Breast epithelium (tissue), 3 donors: ENCODE measurements at regions not wholly inside any gene's neighbourhood (a gene's known extent, or its start where the extent isn't known, plus 50 kb on each side); places are given as distances from the start of the nearest gene placed in this dataset.

Experiments
- CTCF ChIP-seq, 3 donors: fragments of 450-650 bp; IDR thresholded peaks; one replicate each; pipeline ENCODE4 v1.5.1; 2016 to 2017; ENCODE audit warnings: antibody characterized with exemption in 3 of 3, mild to moderate bottlenecking in 3 of 3, moderate library complexity in 3 of 3
- POLR2AphosphoS5 ChIP-seq, 3 donors: sonication (generic); formaldehyde crosslinking; IDR thresholded peaks; one replicate each; pipeline ENCODE4 v1.6.1; 2017; ENCODE audit warnings: antibody characterized with exemption in 3 of 3

GRCh38 chr11:127709960-127710359 lies 709.4 kb upstream of the KIRREL3 start:
- TF ChIP-seq CTCF (IDR thresholded peaks at IDR 0.05) (no peak), POLR2AphosphoS5 (IDR thresholded peaks at IDR 0.05) (no peak)
